Heart left ventricle (tissue), 13 donors: ENCODE measurements at regions not wholly inside any gene's neighbourhood (a gene's known extent, or its start where the extent isn't known, plus 50 kb on each side); places are given as distances from the start of the nearest gene placed in this dataset.

Experiments used
- POLR2A ChIP-seq, 2 donors: fragments of 450-650 bp; IDR thresholded peaks; one replicate each; pipeline ENCODE4 v1.6.1; 2017; ENCODE audit warnings: antibody characterized with exemption in 2 of 2, mild to moderate bottlenecking in 2 of 2, moderate library complexity in 2 of 2
- TF ChIP-seq, protein P1 (sequence below), 12 donors: fragments of 200-600 bp; sonication (generic) in 4 of 12; IDR thresholded peaks; one replicate each; pipeline versions ENCODE4 v1.5.0 to v1.8.0; 2018 to 2022; ENCODE audit warnings: antibody characterized with exemption in 12 of 12, mild to moderate bottlenecking in 5 of 12
- donor health status: ischemic (EF 13 %, LVEDD 7.1; RV severe dilation, severe dysfunction).
- donor health status: DM: no; HTN: yes; CAD: no.
- donor health status: DM: no; HTN: no; CAD: no.
- donor health status: ischemic (EF 25% LVEDD 6.9; RV normal size, moderate dysfunction).
- donor health status: ischemic (EF 25% LVEDD 5.7; RV mildly dilated, moderate dysfunction).
- donor health status: ischemic (EF 35%, LVEDD 5.7; RV mildly dilated, moderate dysfunction).
- donor health status: nonischemic (EF 11% LVEDD 7.7; RV severe dilation, severe dysfunction).
- donor health status: DM: yes; HTN: yes; CAD: no.
- donor health status: PGD.
- donor health status: ischemic (EF 29% LVEDD 5.4; RV normal size, mild dysfunction).
- donor health status: nonischemic (EF 23%, LVEDD 6.1; RV moderate dilation, normal function).

GRCh38 chr13:74645586-74645985 is 511.4 kb upstream of the KLF12 start:
- no peak for TF ChIP-seq POLR2A (IDR thresholded peaks at IDR 0.05)
- TF ChIP-seq, protein P1, sequence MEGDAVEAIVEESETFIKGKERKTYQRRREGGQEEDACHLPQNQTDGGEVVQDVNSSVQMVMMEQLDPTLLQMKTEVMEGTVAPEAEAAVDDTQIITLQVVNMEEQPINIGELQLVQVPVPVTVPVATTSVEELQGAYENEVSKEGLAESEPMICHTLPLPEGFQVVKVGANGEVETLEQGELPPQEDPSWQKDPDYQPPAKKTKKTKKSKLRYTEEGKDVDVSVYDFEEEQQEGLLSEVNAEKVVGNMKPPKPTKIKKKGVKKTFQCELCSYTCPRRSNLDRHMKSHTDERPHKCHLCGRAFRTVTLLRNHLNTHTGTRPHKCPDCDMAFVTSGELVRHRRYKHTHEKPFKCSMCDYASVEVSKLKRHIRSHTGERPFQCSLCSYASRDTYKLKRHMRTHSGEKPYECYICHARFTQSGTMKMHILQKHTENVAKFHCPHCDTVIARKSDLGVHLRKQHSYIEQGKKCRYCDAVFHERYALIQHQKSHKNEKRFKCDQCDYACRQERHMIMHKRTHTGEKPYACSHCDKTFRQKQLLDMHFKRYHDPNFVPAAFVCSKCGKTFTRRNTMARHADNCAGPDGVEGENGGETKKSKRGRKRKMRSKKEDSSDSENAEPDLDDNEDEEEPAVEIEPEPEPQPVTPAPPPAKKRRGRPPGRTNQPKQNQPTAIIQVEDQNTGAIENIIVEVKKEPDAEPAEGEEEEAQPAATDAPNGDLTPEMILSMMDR (IDR thresholded peaks at IDR 0.05), result no peak
